HepG2 (cell line): ENCODE measurements at regions not wholly inside any gene's neighbourhood (a gene's known extent, or its start where the extent isn't known, plus 50 kb on each side); places are given as distances from the start of the nearest gene placed in this dataset.

Source experiments
- ATAC-seq: fragments of 200-7000 bp; cut with Tn5 transposase; 3 replicates; pipeline ENCODE4 v1.9.1; 2020; ENCODE audit warnings: mild to moderate bottlenecking, moderate library complexity
- BruUV-seq: library from RNA; stranded (reverse); fragments of 400-500 nt; replicated peaks from 2 replicates; lab custom pipeline; 2021; lab: Mats Ljungman, UMichigan
- CTCF ChIA-PET: fragments of 300-600 bp; formaldehyde crosslinking; extraction: SDS; loops from one replicate; lab custom pipeline; 2021; ENCODE audit warnings: low total read pairs, inconsistent platforms, low intra/inter-chr PET ratio; lab: Yijun Ruan, JAX
- POLR2A ChIA-PET: fragments of 350-600 bp; sonication (Branson Sonifier 250); formaldehyde crosslinking; loops from one replicate; lab custom pipeline; 2020; ENCODE audit warnings: antibody characterized with exemption, inconsistent platforms; lab: Yijun Ruan, JAX
- DNase-seq: peaks from one replicate; pipeline ENCODE4 v3.0.0-alpha.2; 2015; ENCODE audit warnings: low spot score
- FAIRE-seq: peaks from 3 replicates; lab custom pipeline; 2011; peaks lifted over from hg19 to GRCh38; lab: Jason Lieb, UNC
- H2AFZ ChIP-seq: one replicate; pipeline ENCODE4 v1.6.1; 2011; ENCODE audit warnings: low read length, inconsistent platforms
- H3K27ac ChIP-seq: fragments of 300-600 bp; 3 replicates; pipeline ENCODE4 v1.8.0; 2011; ENCODE audit warnings: mixed run types, mild to moderate bottlenecking, mixed read lengths, low read length, inconsistent platforms; ENCODE audit not compliant: insufficient read depth; ENCODE audit errors: extremely low read length
- H3K27me3 ChIP-seq, 2 experiments: fragments of 200-600 bp in 1 of 2; 2 replicates in 1 of 2; 3 replicates in 1 of 2; pipeline versions ENCODE4 v1.6.0 to v1.8.0; 2011; ENCODE audit warnings: low read length in 2 of 2, mild to moderate bottlenecking in 2 of 2, moderate library complexity in 2 of 2, inconsistent platforms in 1 of 2; ENCODE audit not compliant: insufficient read depth in 2 of 2, control insufficient read depth in 1 of 2
- H3K36me3 ChIP-seq, 2 experiments: fragments of 200-600 bp in 1 of 2; replicated peaks in 1 of 2; 2 replicates in 1 of 2; 3 replicates in 1 of 2; pipeline versions ENCODE4 v1.5.1 to v1.8.0; 2011; ENCODE audit warnings: low read length in 2 of 2, inconsistent platforms in 1 of 2; ENCODE audit not compliant: insufficient read depth in 2 of 2, control insufficient read depth in 1 of 2
- H3K4me1 ChIP-seq: 2 replicates; pipeline ENCODE4 v1.5.1; 2012; ENCODE audit warnings: low read length, inconsistent platforms; ENCODE audit not compliant: insufficient read depth
- H3K4me2 ChIP-seq: 2 replicates; pipeline ENCODE4 v1.6.0; 2011; ENCODE audit warnings: low read depth, low read length, inconsistent platforms
- H3K4me3 ChIP-seq, 3 experiments: fragments of 200-600 bp in 1 of 3; sonication (generic), shearing (Covaris generic) in 1 of 3; replicated peaks in 1 of 3; 2 replicates each; pipeline ENCODE4 v1.5.1; 2011 to 2016; ENCODE audit warnings: low read length in 3 of 3, inconsistent platforms in 2 of 3, low read depth in 2 of 3, mild to moderate bottlenecking in 2 of 3, control low read depth in 1 of 3, mixed read lengths in 1 of 3; ENCODE audit not compliant: insufficient read depth in 1 of 3
- H3K79me2 ChIP-seq: one replicate; pipeline ENCODE4 v1.6.1; 2011; ENCODE audit warnings: low read length, inconsistent platforms; ENCODE audit not compliant: insufficient read depth
- H3K9ac ChIP-seq: 2 replicates; pipeline ENCODE4 v1.6.0; 2011; ENCODE audit warnings: mild to moderate bottlenecking, low read depth, low read length, inconsistent platforms; ENCODE audit not compliant: insufficient read depth
- H3K9me3 ChIP-seq: 2 replicates; pipeline ENCODE4 v1.5.1; 2012; ENCODE audit warnings: mild to moderate bottlenecking, low read length
- H4K20me1 ChIP-seq: 2 replicates; pipeline ENCODE4 v1.6.0; 2011; ENCODE audit warnings: inconsistent platforms, mild to moderate bottlenecking, low read length, moderate library complexity; ENCODE audit not compliant: insufficient read depth
- CHD4 ChIP-seq: fragments of 200-600 bp; sonication (generic); IDR thresholded peaks from 2 replicates; pipeline ENCODE4 v1.7.0; 2017; ENCODE audit warnings: mild to moderate bottlenecking, low read length, borderline replicate concordance
- E2F1 ChIP-seq: sonication (generic); formaldehyde crosslinking; IDR thresholded peaks from 2 replicates; pipeline ENCODE4 v1.5.0; 2020; ENCODE audit warnings: missing genetic modification reagents
- ETV5 ChIP-seq: IDR thresholded peaks from 2 replicates; pipeline ENCODE4 v1.6.1; 2018; ENCODE audit warnings: missing biosample characterization, missing genetic modification reagents, inconsistent platforms, borderline replicate concordance
- HDAC1 ChIP-seq: sonication (generic); formaldehyde crosslinking; IDR thresholded peaks from 2 replicates; pipeline ENCODE4 v1.5.1; 2020; ENCODE audit warnings: mild to moderate bottlenecking, missing genetic modification reagents
- MAFG ChIP-seq: sonication (generic); formaldehyde crosslinking; IDR thresholded peaks from 2 replicates; pipeline ENCODE4 v1.5.1; 2020; ENCODE audit warnings: mild to moderate bottlenecking, missing genetic modification reagents
- MED8 ChIP-seq: sonication (generic); formaldehyde crosslinking; IDR thresholded peaks from 2 replicates; pipeline ENCODE4 v1.8.1; 2023; ENCODE audit warnings: mild to moderate bottlenecking, missing genetic modification reagents; ENCODE audit not compliant: insufficient replicate concordance
- NFE2 ChIP-seq: sonication (generic); formaldehyde crosslinking; IDR thresholded peaks from 2 replicates; pipeline ENCODE4 v1.4.0; 2020; ENCODE audit warnings: missing genetic modification reagents
- SP140L ChIP-seq: sonication (generic); formaldehyde crosslinking; IDR thresholded peaks from 2 replicates; pipeline ENCODE4 v1.4.0; 2020; ENCODE audit warnings: missing genetic modification reagents, borderline replicate concordance
- TRIM24 ChIP-seq: sonication (generic); formaldehyde crosslinking; IDR thresholded peaks from 2 replicates; pipeline ENCODE4 v1.8.0; 2022; ENCODE audit warnings: mild to moderate bottlenecking, missing genetic modification reagents
- ZNF264 ChIP-seq: sonication (generic); formaldehyde crosslinking; IDR thresholded peaks from 2 replicates; pipeline ENCODE4 v1.4.0; 2020; ENCODE audit warnings: missing genetic modification reagents
- ZNF333 ChIP-seq: sonication (generic); formaldehyde crosslinking; IDR thresholded peaks from 2 replicates; pipeline ENCODE4 v1.4.0; 2020; ENCODE audit warnings: mild to moderate bottlenecking, missing genetic modification reagents, borderline replicate concordance
- ZNF484 ChIP-seq: sonication (generic); formaldehyde crosslinking; IDR thresholded peaks from 2 replicates; pipeline ENCODE4 v1.5.1; 2020; ENCODE audit warnings: mild to moderate bottlenecking, low read depth, missing genetic modification reagents, borderline replicate concordance
- WGBS: methylation state at CpG from one replicate; pipeline ENCODE4 v1.1.6; 2017; ENCODE audit warnings: low lambda C conversion rate; 5-methylcytosine and 5-hydroxymethylcytosine counted together
- in situ Hi-C: cut with HindIII; loops from 2 replicates; pipeline ENCODE4 v1.10.0; 2017; ENCODE audit warnings: low pct_unique_long_range_greater_than_20kb; ENCODE audit not compliant: extremely low pct_ligation_motif_present
- intact Hi-C: fragments of 100-400 bp; cut with micrococcal nuclease; formaldehyde crosslinking; loops from one replicate; pipeline ENCODE4 v1.10.0; 2022; ENCODE audit not compliant: unreplicated experiment
- TF ChIP-seq, protein P1 (sequence below): sonication (generic); formaldehyde crosslinking; IDR thresholded peaks from 2 replicates; pipeline ENCODE4 v1.5.1; 2020; ENCODE audit warnings: missing genetic modification reagents, mild to moderate bottlenecking, borderline replicate concordance
- TF ChIP-seq, protein P2 (sequence below): sonication (generic); formaldehyde crosslinking; IDR thresholded peaks from 2 replicates; pipeline ENCODE4 v1.9.0; 2021; ENCODE audit warnings: mild to moderate bottlenecking, missing genetic modification reagents

DNA sequence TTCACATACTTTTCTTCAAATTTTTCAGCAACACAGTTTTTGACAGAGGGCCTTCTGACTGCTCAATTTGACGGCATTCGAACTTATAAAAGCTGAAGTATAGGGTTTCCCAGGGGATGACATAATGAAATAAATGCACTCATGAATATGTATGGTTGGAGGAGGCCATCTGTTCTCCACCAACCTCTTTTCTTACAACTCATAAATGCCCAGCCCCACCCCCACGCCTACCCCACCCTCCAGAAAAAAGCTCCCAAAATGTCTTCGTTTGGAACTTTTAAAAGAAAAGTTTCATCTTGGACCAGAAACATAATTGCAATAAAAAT lies 211.6 kb upstream of the LRRN1 start:
- Histone ChIP-seq H3K36me3 (no peaks in the 10 kb centered on the region), H4K20me1 (no peaks in the 10 kb centered on the region), H3K9me3 (no peaks in the 10 kb centered on the region), H3K4me1 (no peaks in the 10 kb centered on the region), H3K4me3 (no peak overlapping the region), H3K9ac (no peak overlapping the region), H3K79me2 (no peaks in the 10 kb centered on the region), H3K4me2 (no peak overlapping the region), H3K27me3 (no peaks in the 10 kb centered on the region), H3K27ac (no peak overlapping the region), H2AFZ (no peak overlapping the region)
- FAIRE-seq (no peak), DNase-seq (no peak), ATAC-seq (no peak)
- in situ Hi-C loops (no loop called here), intact Hi-C loops (no loop called here)
- no TSS peak for BruUV-seq
- POLR2A ChIA-PET: no interaction called here
- CTCF ChIA-PET: no interaction called here
- WGBS: 13% methylated on average over 4 of the region's 4 CpGs
- TF ChIP-seq CHD4: no peak
- TF ChIP-seq HDAC1 (CRISPR knock-in tag): no peak
- no peak for TF ChIP-seq TRIM24 (CRISPR knock-in tag)
- TF ChIP-seq NFE2 (CRISPR knock-in tag): no peak
- TF ChIP-seq MED8 (CRISPR knock-in tag): no peak
- TF ChIP-seq ZNF333: no peak
- TF ChIP-seq, protein P1, sequence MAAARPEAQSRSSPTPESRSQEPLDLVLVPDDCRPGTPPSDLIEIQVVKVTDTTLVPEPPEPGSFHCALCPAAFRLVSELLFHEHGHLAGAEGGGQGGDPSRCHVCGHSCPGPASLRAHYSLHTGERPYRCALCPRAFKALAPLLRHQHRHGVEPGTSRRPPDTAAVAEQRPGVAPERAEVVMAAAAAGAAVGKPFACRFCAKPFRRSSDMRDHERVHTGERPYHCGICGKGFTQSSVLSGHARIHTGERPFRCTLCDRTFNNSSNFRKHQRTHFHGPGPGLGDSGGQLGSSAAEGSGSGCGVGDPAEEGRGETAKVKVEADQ (CRISPR knock-in tag): no peak
- TF ChIP-seq MAFG: no peak
- TF ChIP-seq ZNF484 (CRISPR knock-in tag): no peak
- TF ChIP-seq SP140L: no peak
- TF ChIP-seq ETV5 (CRISPR knock-in tag): no peak
- TF ChIP-seq, protein P2, sequence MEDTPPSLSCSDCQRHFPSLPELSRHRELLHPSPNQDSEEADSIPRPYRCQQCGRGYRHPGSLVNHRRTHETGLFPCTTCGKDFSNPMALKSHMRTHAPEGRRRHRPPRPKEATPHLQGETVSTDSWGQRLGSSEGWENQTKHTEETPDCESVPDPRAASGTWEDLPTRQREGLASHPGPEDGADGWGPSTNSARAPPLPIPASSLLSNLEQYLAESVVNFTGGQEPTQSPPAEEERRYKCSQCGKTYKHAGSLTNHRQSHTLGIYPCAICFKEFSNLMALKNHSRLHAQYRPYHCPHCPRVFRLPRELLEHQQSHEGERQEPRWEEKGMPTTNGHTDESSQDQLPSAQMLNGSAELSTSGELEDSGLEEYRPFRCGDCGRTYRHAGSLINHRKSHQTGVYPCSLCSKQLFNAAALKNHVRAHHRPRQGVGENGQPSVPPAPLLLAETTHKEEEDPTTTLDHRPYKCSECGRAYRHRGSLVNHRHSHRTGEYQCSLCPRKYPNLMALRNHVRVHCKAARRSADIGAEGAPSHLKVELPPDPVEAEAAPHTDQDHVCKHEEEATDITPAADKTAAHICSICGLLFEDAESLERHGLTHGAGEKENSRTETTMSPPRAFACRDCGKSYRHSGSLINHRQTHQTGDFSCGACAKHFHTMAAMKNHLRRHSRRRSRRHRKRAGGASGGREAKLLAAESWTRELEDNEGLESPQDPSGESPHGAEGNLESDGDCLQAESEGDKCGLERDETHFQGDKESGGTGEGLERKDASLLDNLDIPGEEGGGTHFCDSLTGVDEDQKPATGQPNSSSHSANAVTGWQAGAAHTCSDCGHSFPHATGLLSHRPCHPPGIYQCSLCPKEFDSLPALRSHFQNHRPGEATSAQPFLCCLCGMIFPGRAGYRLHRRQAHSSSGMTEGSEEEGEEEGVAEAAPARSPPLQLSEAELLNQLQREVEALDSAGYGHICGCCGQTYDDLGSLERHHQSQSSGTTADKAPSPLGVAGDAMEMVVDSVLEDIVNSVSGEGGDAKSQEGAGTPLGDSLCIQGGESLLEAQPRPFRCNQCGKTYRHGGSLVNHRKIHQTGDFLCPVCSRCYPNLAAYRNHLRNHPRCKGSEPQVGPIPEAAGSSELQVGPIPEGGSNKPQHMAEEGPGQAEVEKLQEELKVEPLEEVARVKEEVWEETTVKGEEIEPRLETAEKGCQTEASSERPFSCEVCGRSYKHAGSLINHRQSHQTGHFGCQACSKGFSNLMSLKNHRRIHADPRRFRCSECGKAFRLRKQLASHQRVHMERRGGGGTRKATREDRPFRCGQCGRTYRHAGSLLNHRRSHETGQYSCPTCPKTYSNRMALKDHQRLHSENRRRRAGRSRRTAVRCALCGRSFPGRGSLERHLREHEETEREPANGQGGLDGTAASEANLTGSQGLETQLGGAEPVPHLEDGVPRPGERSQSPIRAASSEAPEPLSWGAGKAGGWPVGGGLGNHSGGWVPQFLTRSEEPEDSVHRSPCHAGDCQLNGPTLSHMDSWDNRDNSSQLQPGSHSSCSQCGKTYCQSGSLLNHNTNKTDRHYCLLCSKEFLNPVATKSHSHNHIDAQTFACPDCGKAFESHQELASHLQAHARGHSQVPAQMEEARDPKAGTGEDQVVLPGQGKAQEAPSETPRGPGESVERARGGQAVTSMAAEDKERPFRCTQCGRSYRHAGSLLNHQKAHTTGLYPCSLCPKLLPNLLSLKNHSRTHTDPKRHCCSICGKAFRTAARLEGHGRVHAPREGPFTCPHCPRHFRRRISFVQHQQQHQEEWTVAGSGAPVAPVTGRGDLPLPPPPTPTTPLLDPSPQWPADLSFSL (CRISPR knock-in tag): no peak
- TF ChIP-seq E2F1 (CRISPR knock-in tag): no peak
- TF ChIP-seq ZNF264 (CRISPR knock-in tag): no peak
